Cardiac muscle cell (in vitro differentiated cells and primary cell): ENCODE measurements at regions not wholly inside any gene's neighbourhood (a gene's known extent, or its start where the extent isn't known, plus 50 kb on each side); places are given as distances from the start of the nearest gene placed in this dataset.
"Not testable (repeated sequence)": the region's sequence is repeated elsewhere in the genome, so short reads cannot be mapped to it uniquely, and the experiment has no call there.

Source experiments
- DNase-seq, 2 donors: peaks; one replicate each; pipeline versions ENCODE4 v3.0.0 to v3.0.0-alpha.2; 2010 to 2017; ENCODE audit warnings: low read depth in 1 of 2, low spot score in 1 of 2
- H3K27ac ChIP-seq: fragments of 200-600 bp; sonication (generic); 2 replicates; pipeline ENCODE4 v1.5.1; 2016
- H3K27me3 ChIP-seq: fragments of 200-600 bp; sonication (generic); 2 replicates; pipeline ENCODE4 v1.6.0; 2016; ENCODE audit warnings: control low read depth
- H3K36me3 ChIP-seq: fragments of 200-600 bp; sonication (generic); 2 replicates; pipeline ENCODE4 v1.5.1; 2016; ENCODE audit warnings: control low read depth
- H3K4me1 ChIP-seq: fragments of 200-600 bp; sonication (generic); 2 replicates; pipeline ENCODE4 v1.8.1; 2017; ENCODE audit warnings: low read depth, mild to moderate bottlenecking, mixed run types
- H3K4me3 ChIP-seq: fragments of 200-600 bp; sonication (generic); 2 replicates; pipeline ENCODE4 v1.5.1; 2016; ENCODE audit warnings: mild to moderate bottlenecking
- H3K9me3 ChIP-seq: fragments of 200-600 bp; sonication (generic); 2 replicates; pipeline ENCODE4 v1.5.1; 2017; ENCODE audit warnings: low read depth, mild to moderate bottlenecking, control low read depth
- TF ChIP-seq, protein P1 (sequence below): IDR thresholded peaks from 2 replicates; pipeline ENCODE4 v1.5.1; 2012; ENCODE audit warnings: low read depth, mild to moderate bottlenecking, low read length

DNA sequence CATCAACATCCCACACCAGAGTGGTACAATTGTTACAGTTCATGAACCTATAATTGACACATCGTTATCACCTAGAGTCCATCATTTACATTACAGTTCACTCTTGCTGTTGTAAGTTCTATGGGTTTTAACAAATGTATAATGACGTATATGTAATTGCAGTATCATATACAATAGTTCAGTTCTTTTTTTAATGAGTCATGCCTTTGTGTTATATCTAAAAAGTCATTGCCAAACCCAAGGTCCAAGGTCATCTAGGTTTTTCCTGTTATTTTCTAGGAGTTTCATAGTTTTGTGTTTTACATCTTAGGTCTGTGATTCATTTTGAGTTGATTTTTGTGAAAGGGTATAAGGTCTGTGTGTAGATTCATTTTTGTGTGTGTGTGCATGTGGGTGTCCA lies 160.9 kb upstream of the GALNT15 start:
- no peaks in the 10 kb centered on the region for H3K4me1 ChIP-seq
- H3K27ac ChIP-seq, result no peak overlapping the region
- TF ChIP-seq, protein P1, sequence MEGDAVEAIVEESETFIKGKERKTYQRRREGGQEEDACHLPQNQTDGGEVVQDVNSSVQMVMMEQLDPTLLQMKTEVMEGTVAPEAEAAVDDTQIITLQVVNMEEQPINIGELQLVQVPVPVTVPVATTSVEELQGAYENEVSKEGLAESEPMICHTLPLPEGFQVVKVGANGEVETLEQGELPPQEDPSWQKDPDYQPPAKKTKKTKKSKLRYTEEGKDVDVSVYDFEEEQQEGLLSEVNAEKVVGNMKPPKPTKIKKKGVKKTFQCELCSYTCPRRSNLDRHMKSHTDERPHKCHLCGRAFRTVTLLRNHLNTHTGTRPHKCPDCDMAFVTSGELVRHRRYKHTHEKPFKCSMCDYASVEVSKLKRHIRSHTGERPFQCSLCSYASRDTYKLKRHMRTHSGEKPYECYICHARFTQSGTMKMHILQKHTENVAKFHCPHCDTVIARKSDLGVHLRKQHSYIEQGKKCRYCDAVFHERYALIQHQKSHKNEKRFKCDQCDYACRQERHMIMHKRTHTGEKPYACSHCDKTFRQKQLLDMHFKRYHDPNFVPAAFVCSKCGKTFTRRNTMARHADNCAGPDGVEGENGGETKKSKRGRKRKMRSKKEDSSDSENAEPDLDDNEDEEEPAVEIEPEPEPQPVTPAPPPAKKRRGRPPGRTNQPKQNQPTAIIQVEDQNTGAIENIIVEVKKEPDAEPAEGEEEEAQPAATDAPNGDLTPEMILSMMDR, result no peak
- H3K27me3 ChIP-seq, result no peaks in the 10 kb centered on the region
- H3K4me3 ChIP-seq, result no peak overlapping the region
- peak in 1 of 2 donors; percentile 19 for DNase-seq
- no peaks in the 10 kb centered on the region for H3K9me3 ChIP-seq
- no peaks in the 10 kb centered on the region for H3K36me3 ChIP-seq

DNA sequence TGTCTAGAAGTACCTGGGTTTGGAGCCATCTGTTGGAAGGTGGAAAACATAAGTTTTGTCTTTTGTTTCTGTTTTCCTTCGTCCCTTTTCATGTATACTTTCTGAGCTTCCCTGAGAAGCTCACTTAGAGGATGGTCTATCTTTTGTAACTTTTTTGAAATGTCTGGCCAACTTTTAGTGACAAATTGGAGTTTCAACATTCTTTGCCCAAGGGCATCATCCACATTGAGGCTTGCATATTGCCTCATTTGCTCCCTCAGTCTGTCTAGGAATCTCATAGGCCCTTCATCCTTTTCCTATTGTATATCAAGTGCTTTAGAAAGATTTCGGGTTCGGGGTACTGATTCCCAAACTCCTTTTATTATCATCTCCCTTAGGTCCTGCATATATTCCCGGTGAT lies 152.7 kb upstream of the GALNT15 start:
- H3K4me1 ChIP-seq, result not testable (repeated sequence)

DNA sequence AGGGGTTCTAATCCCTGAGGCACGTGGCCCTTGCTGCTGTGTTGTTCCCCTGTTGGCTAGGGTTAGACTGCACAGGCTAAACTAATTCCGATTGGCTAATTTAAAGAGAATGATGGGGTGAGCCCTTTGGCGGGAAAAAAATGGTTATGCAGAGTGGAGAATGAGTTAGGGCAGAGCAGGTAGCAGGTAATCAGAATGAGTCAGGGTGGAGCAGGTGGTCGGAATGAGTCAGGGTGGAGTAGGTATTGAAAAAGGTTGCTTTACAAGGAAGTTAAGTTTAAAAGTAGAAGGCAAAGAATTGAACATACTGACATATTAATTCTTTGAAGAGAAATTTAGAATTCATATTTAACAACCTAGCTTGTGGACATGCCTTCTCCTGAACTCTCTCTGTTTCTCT lies 150.6 kb upstream of the GALNT15 start:
- not testable (repeated sequence) for H3K9me3 ChIP-seq, H3K4me3 ChIP-seq, H3K27ac ChIP-seq, DNase-seq, H3K4me1 ChIP-seq, H3K27me3 ChIP-seq, H3K36me3 ChIP-seq

More for the DNA sequence above, 152.7 kb upstream of the GALNT15 start:
- not testable (repeated sequence) for H3K27me3 ChIP-seq, H3K27ac ChIP-seq, H3K9me3 ChIP-seq, H3K36me3 ChIP-seq, DNase-seq, H3K4me3 ChIP-seq

DNA sequence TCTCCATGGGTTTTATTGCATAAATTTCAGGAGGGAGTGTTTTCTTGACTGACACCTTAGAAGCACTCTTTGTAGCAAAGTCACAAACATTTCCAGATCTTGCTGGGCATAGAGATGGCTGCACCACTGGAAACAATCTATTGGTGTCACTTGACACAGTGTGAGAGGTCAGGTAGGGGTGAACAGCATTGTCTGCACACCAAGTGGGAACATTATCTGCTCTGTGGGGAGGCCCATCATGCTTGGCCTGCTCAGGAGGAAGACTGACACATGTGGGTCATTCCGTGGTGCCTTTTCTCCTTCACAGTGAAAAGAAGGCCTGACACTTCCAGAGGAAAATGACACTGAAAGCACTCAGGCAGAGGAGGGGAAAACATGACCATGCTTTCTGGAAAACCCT lies 149.9 kb upstream of the GALNT15 start:
- DNase-seq, result peak in 1 of 2 donors; percentile 4
- H3K4me1 ChIP-seq, result no peaks in the 10 kb centered on the region

DNA sequence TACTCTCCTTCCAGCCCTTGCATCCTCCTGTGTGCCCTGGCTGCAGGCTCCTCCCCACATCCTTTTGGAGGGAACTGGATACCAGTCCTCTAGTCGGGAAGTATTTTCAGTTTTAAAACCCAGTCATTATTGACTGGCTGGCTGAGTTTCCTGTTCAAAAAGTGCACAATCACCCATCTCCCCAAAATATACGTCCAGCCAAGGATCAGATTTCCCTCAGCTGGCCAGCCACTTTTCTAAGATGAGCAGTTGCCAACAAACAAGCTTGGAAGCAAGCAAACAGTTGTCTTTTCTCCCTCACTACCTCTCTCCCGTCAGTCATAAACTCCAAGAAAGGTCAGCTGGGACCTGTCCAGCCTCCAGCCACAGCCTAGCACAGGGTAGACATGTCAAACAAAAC lies 147.7 kb upstream of the GALNT15 start:
- Histone ChIP-seq H3K9me3 (no peaks in the 10 kb centered on the region), H3K27me3 (no peaks in the 10 kb centered on the region), H3K4me3 (no peak overlapping the region), H3K36me3 (no peaks in the 10 kb centered on the region), H3K27ac (no peak overlapping the region), H3K4me1 (no peaks in the 10 kb centered on the region)
- DNase-seq, result peak in 1 of 2 donors; percentile 3
- TF ChIP-seq, protein P1, result no peak

More for the DNA sequence above, 149.9 kb upstream of the GALNT15 start:
- Histone ChIP-seq H3K9me3 (no peaks in the 10 kb centered on the region), H3K27me3 (no peaks in the 10 kb centered on the region), H3K27ac (no peak overlapping the region), H3K36me3 (no peaks in the 10 kb centered on the region), H3K4me3 (no peak overlapping the region)
- TF ChIP-seq, protein P1, result no peak

DNA sequence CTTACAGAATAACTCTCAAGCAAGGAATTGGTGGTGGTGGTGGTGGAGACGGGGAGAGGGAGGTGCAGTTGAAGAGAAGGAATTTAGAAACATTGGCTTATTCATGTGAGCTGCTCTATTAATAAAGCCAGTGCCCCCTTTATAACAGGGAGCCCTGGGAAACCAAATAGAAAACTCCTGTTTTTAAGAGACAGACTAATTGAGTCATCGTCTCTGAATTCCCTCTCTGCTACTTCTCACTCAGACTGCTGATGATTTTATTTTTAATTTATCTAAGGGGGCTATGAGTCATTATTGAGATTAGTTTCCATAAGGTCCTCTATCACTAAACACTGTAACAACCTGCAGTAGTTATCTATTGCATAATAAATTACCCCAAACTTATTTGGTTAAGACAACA lies 145.9 kb upstream of the GALNT15 start:
- TF ChIP-seq, protein P1, result no peak
- peak in 1 of 2 donors; percentile 19 for DNase-seq
- H3K27ac ChIP-seq, result no peak overlapping the region

DNA sequence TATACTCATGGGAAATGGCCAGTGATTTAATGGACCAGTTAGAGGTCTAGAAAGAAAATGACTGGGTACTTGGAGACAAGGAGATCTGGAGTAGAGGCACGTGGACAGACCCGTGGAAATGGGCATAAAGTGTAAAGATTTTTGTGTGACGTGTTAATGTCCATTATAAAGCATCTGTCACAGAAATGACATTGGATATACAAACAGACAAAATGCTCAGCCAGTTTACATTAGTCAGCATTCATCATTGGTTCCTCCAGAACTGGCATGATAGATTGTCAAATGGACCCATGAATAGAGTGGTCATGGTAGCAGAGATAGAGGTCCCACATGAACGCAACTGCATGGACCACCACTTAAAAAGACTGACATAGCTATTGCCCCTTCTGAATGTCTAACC lies 144.1 kb upstream of the GALNT15 start:
- DNase-seq, result no peak
- H3K9me3 ChIP-seq, result no peaks in the 10 kb centered on the region
- H3K27me3 ChIP-seq, result no peaks in the 10 kb centered on the region
- no peaks in the 10 kb centered on the region for H3K36me3 ChIP-seq
- H3K27ac ChIP-seq, result no peak overlapping the region
- H3K4me1 ChIP-seq, result no peaks in the 10 kb centered on the region
- TF ChIP-seq, protein P1, result no peak
- H3K4me3 ChIP-seq, result no peak overlapping the region

More for the DNA sequence above, 145.9 kb upstream of the GALNT15 start:
- H3K27me3 ChIP-seq, result no peaks in the 10 kb centered on the region
- H3K4me1 ChIP-seq, result no peaks in the 10 kb centered on the region
- no peaks in the 10 kb centered on the region for H3K9me3 ChIP-seq
- no peak overlapping the region for H3K4me3 ChIP-seq
- H3K36me3 ChIP-seq, result no peaks in the 10 kb centered on the region
